IMR-90 (cell line): ENCODE measurements at regions not wholly inside any gene's neighbourhood (a gene's known extent, or its start where the extent isn't known, plus 50 kb on each side); places are given as distances from the start of the nearest gene placed in this dataset.

ENCODE experiments used
- ATAC-seq: fragments of 200-7000 bp; cut with Tn5 transposase; 2 replicates; pipeline ENCODE4 v1.9.1; 2020; ENCODE audit warnings: low read depth, mild to moderate bottlenecking, moderate library complexity
- BruUV-seq: library from RNA; stranded (reverse); fragments of 400-500 nt; replicated peaks from 2 replicates; lab custom pipeline; 2021; lab: Mats Ljungman, UMichigan
- CTCF ChIA-PET: fragments of 300-600 bp; formaldehyde crosslinking; extraction: SDS; loops from one replicate; lab custom pipeline; 2021; ENCODE audit warnings: antibody characterized with exemption; lab: Yijun Ruan, JAX
- POLR2A ChIA-PET: fragments of 300-600 bp; sonication (Branson Sonifier 250); formaldehyde crosslinking; loops from one replicate; lab custom pipeline; 2022; ENCODE audit warnings: antibody characterized with exemption; ENCODE audit not compliant: unreplicated experiment; lab: Charles Lee
- DNase-seq: peaks from one replicate; pipeline ENCODE4 v3.0.0; 2013
- H2AFZ ChIP-seq: replicated peaks from 2 replicates; pipeline ENCODE3; 2013; ENCODE audit warnings: low read length, mild to moderate bottlenecking; ENCODE audit not compliant: poor library complexity
- H2AK5ac ChIP-seq: 2 replicates; pipeline ENCODE4 v1.6.1; 2013; ENCODE audit warnings: low read depth, low read length, inconsistent platforms
- H2AK9ac ChIP-seq: replicated peaks from 2 replicates; pipeline ENCODE3; 2013; ENCODE audit warnings: mild to moderate bottlenecking, low read depth, low read length, moderate library complexity; ENCODE audit not compliant: poor library complexity
- H2BK120ac ChIP-seq: 2 replicates; pipeline ENCODE4 v1.6.1; 2013; ENCODE audit warnings: low read depth, low read length, inconsistent platforms
- H2BK15ac ChIP-seq: 3 replicates; pipeline ENCODE4 v1.6.1; 2013; ENCODE audit warnings: low read depth, low read length, inconsistent platforms
- H2BK20ac ChIP-seq: 2 replicates; pipeline ENCODE4 v1.6.1; 2013; ENCODE audit warnings: low read depth, mild to moderate bottlenecking, inconsistent platforms, low read length, moderate library complexity
- H2BK5ac ChIP-seq: 2 replicates; pipeline ENCODE4 v1.6.1; 2013; ENCODE audit warnings: mild to moderate bottlenecking, low read depth, low read length, inconsistent platforms; ENCODE audit not compliant: poor library complexity, severe bottlenecking
- H3K14ac ChIP-seq: replicated peaks from 2 replicates; pipeline ENCODE4 v1.6.1; 2013; ENCODE audit warnings: low read depth, low read length, inconsistent platforms
- H3K18ac ChIP-seq: 2 replicates; pipeline ENCODE4 v1.6.1; 2013; ENCODE audit warnings: low read depth, low read length, control low read depth
- H3K23ac ChIP-seq: 2 replicates; pipeline ENCODE4 v1.6.1; 2013; ENCODE audit warnings: low read depth, low read length, inconsistent platforms
- H3K27ac ChIP-seq: 2 replicates; pipeline ENCODE4 v1.5.1; 2013; ENCODE audit warnings: mild to moderate bottlenecking, control low read depth, low read length; ENCODE audit not compliant: insufficient read depth
- H3K27me3 ChIP-seq: 2 replicates; pipeline ENCODE4 v1.6.1; 2013; ENCODE audit warnings: low read length; ENCODE audit not compliant: control insufficient read depth, insufficient read depth
- H3K36me3 ChIP-seq: 2 replicates; pipeline ENCODE4 v1.6.1; 2013; ENCODE audit warnings: low read length, mixed read lengths; ENCODE audit not compliant: control insufficient read depth, insufficient read depth
- H3K4ac ChIP-seq: 2 replicates; pipeline ENCODE4 v1.6.1; 2013; ENCODE audit warnings: low read depth, low read length, inconsistent platforms
- H3K4me1 ChIP-seq: 2 replicates; pipeline ENCODE4 v1.6.1; 2013; ENCODE audit warnings: low read length, mixed read lengths; ENCODE audit not compliant: control insufficient read depth, insufficient read depth
- H3K4me2 ChIP-seq: 2 replicates; pipeline ENCODE4 v1.6.1; 2013; ENCODE audit warnings: low read depth, mild to moderate bottlenecking, control low read depth, low read length, moderate library complexity
- H3K4me3 ChIP-seq: 2 replicates; pipeline ENCODE4 v1.5.1; 2013; ENCODE audit warnings: low read depth, mild to moderate bottlenecking, control low read depth, low read length, moderate library complexity; ENCODE audit not compliant: insufficient read depth
- H3K56ac ChIP-seq: 2 replicates; pipeline ENCODE4 v1.6.1; 2013; ENCODE audit warnings: low read length, inconsistent platforms; ENCODE audit not compliant: insufficient read depth; ENCODE audit errors: extremely low read depth
- H3K79me1 ChIP-seq, 2 experiments: 2 replicates each; pipeline ENCODE4 v1.6.1; 2013; ENCODE audit warnings: low read length in 2 of 2, inconsistent platforms in 1 of 2, low read depth in 1 of 2
- H3K9ac ChIP-seq: 2 replicates; pipeline ENCODE4 v1.6.1; 2013; ENCODE audit warnings: low read depth, low read length, control low read depth
- H3K9me1 ChIP-seq: 2 replicates; pipeline ENCODE4 v1.6.1; 2013; ENCODE audit warnings: low read length, inconsistent platforms; ENCODE audit not compliant: insufficient read depth
- H3K9me3 ChIP-seq: 2 replicates; pipeline ENCODE4 v1.6.1; 2013; ENCODE audit warnings: low read length; ENCODE audit not compliant: control insufficient read depth, insufficient read depth
- H4K20me1 ChIP-seq: 2 replicates; pipeline ENCODE4 v1.6.1; 2013; ENCODE audit warnings: low read length, inconsistent platforms; ENCODE audit not compliant: insufficient read depth
- H4K5ac ChIP-seq: 2 replicates; pipeline ENCODE4 v1.6.1; 2013; ENCODE audit warnings: mild to moderate bottlenecking, low read depth, low read length, control low read depth
- H4K8ac ChIP-seq, 2 experiments: 2 replicates each; pipeline ENCODE4 v1.6.1; 2013; ENCODE audit warnings: low read depth in 2 of 2, low read length in 2 of 2, control low read depth in 1 of 2, inconsistent platforms in 1 of 2
- H4K91ac ChIP-seq: 2 replicates; pipeline ENCODE4 v1.6.1; 2013; ENCODE audit warnings: low read depth, low read length, inconsistent platforms; ENCODE audit not compliant: insufficient read depth
- BHLHE40 ChIP-seq: fragments of 150-350 bp; IDR thresholded peaks from 2 replicates; pipeline ENCODE4 v1.6.1; 2016; ENCODE audit warnings: mild to moderate bottlenecking, low read depth, low read length
- CEBPB ChIP-seq: IDR thresholded peaks from 2 replicates; pipeline ENCODE4 v1.6.1; 2012; ENCODE audit warnings: low read depth, low read length, improper control_type of control experiment
- CHD1 ChIP-seq: IDR thresholded peaks from 2 replicates; pipeline ENCODE4 v1.6.1; 2012; ENCODE audit warnings: low read depth, low read length, improper control_type of control experiment
- FOS ChIP-seq: fragments of 150-350 bp; IDR thresholded peaks from 2 replicates; pipeline ENCODE4 v1.6.1; 2016; ENCODE audit warnings: low read depth, low read length
- MAFK ChIP-seq: IDR thresholded peaks from 2 replicates; pipeline ENCODE4 v1.6.1; 2012; ENCODE audit warnings: low read depth, low read length, improper control_type of control experiment
- MAZ ChIP-seq: IDR thresholded peaks from 2 replicates; pipeline ENCODE4 v1.6.1; 2012; ENCODE audit warnings: low read depth, mild to moderate bottlenecking, low read length, improper control_type of control experiment, moderate library complexity, borderline replicate concordance
- MXI1 ChIP-seq: IDR thresholded peaks from 2 replicates; pipeline ENCODE4 v1.6.1; 2012; ENCODE audit warnings: low read depth, mild to moderate bottlenecking, low read length, moderate library complexity, borderline replicate concordance
- NFE2L2 ChIP-seq: fragments of 150-350 bp; IDR thresholded peaks from 2 replicates; pipeline ENCODE4 v1.6.1; 2016; ENCODE audit warnings: low read depth, mild to moderate bottlenecking, low read length
- POLR2A ChIP-seq: IDR thresholded peaks from 2 replicates; pipeline ENCODE4 v1.6.1; 2012; ENCODE audit warnings: mild to moderate bottlenecking, low read depth, low read length
- RAD21 ChIP-seq: IDR thresholded peaks from 2 replicates; pipeline ENCODE4 v1.6.1; 2012; ENCODE audit warnings: low read length, improper control_type of control experiment
- RCOR1 ChIP-seq: IDR thresholded peaks from 2 replicates; pipeline ENCODE4 v1.6.1; 2012; ENCODE audit warnings: mild to moderate bottlenecking, low read length, improper control_type of control experiment; ENCODE audit not compliant: insufficient replicate concordance
- RFX5 ChIP-seq: IDR thresholded peaks from 2 replicates; pipeline ENCODE4 v1.8.0; 2012; ENCODE audit warnings: low read depth, mild to moderate bottlenecking, low read length, moderate library complexity
- SMC3 ChIP-seq: fragments of 150-350 bp; IDR thresholded peaks from 2 replicates; pipeline ENCODE4 v1.6.1; 2016; ENCODE audit warnings: low read depth, mild to moderate bottlenecking, antibody characterized with exemption, low read length, moderate library complexity
- WGBS, 2 experiments: methylation state at CpG; one replicate each; pipeline versions ENCODE4 v1.1.5 to v1.1.7; 2013; ENCODE audit warnings: missing lambda C conversion rate in 2 of 2; ENCODE audit not compliant: insufficient read length in 1 of 2; ENCODE audit errors: extremely low coverage in 2 of 2; 5-methylcytosine and 5-hydroxymethylcytosine counted together
- dilution Hi-C: fragments of 300-500 bp; cut with HindIII; formaldehyde crosslinking; loops from one replicate; pipeline ENCODE4 v1.14.3; 2018; ENCODE audit warnings: low sequenced_read_pairs; ENCODE audit not compliant: unreplicated experiment
- in situ Hi-C: fragments of 300-500 bp; cut with MboI; formaldehyde crosslinking; loops from 3 replicates; pipeline ENCODE4 v1.14.3; 2019; ENCODE audit warnings: low sequenced_read_pairs, inconsistent platforms, mixed read lengths
- intact Hi-C: fragments of 100-400 bp; cut with micrococcal nuclease; formaldehyde crosslinking; loops from 2 replicates; pipeline ENCODE4 v1.10.0; 2022
- TF ChIP-seq, protein P1 (sequence below): conservative IDR thresholded peaks from 2 replicates; pipeline ENCODE4 v1.5.1; 2012; ENCODE audit warnings: mild to moderate bottlenecking, low read depth, low read length, improper control_type of control experiment
- TF ChIP-seq, protein P2 (sequence below): fragments of 150-350 bp; IDR thresholded peaks from 2 replicates; pipeline ENCODE4 v1.6.1; 2017; ENCODE audit warnings: mild to moderate bottlenecking, antibody characterized with exemption, low read length, low read depth
- TF ChIP-seq, protein P3 (sequence below): fragments of 150-350 bp; IDR thresholded peaks from 2 replicates; pipeline ENCODE4 v1.6.1; 2016; ENCODE audit warnings: low read depth, mild to moderate bottlenecking, low read length, moderate library complexity, borderline replicate concordance

DNA sequence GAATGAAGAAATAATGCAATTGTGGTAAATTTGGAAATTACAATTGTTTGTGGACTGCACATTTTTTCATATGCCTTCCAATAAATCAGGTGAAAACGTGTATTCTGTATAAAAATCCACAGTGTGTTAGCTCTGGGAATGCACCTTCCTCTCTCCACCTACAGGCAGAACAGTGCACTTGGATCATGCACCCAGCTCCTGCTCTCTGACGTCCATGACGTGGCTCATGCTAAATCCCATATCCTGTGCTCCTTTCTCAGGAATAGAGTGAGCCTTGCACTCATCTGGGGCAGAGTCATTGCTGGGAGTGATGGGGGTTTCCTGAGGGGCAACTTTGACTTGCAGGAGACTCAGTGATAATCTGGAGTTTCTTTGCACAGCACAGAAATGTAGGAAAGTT is 1282.1 kb downstream of the TMEM121 start:
- H3K56ac ChIP-seq = no peak overlapping the region
- in situ Hi-C loops = no loop called here
- no peak overlapping the region for H4K5ac ChIP-seq
- H3K36me3 ChIP-seq = no peaks in the 10 kb centered on the region
- no peaks in the 10 kb centered on the region for H4K20me1 ChIP-seq
- no peak overlapping the region for H3K18ac ChIP-seq
- H3K27ac ChIP-seq = no peak overlapping the region
- BruUV-seq = no TSS peak
- H3K4me1 ChIP-seq = no peaks in the 10 kb centered on the region
- no CpG with 5 or more reads among the region's 3 CpGs for WGBS, 2 experiments
- no peak overlapping the region for H2BK20ac ChIP-seq
- no peak overlapping the region for H3K23ac ChIP-seq
- no peak overlapping the region for H3K14ac ChIP-seq
- no peak overlapping the region for H2AFZ ChIP-seq
- H3K4me2 ChIP-seq = no peak overlapping the region
- DNase-seq = no peak
- no peak overlapping the region for H3K4ac ChIP-seq
- no peaks in the 10 kb centered on the region for H3K79me1 ChIP-seq
- H2AK9ac ChIP-seq = no peak overlapping the region
- H2BK15ac ChIP-seq = no peak overlapping the region
- no peak overlapping the region for H2AK5ac ChIP-seq
- H4K8ac ChIP-seq = no peak overlapping the region
- ATAC-seq = no peak
- H2BK120ac ChIP-seq = no peak overlapping the region
- intact Hi-C loops = no loop called here
- no peaks in the 10 kb centered on the region for H3K27me3 ChIP-seq
- dilution Hi-C loops = no loop called here
- H3K9ac ChIP-seq = no peak overlapping the region
- H2BK5ac ChIP-seq = no peak overlapping the region
- no peak overlapping the region for H4K91ac ChIP-seq
- peaks cover 22% of the 10 kb centered on the region for H3K9me3 ChIP-seq
- H3K9me1 ChIP-seq = no peaks in the 10 kb centered on the region
- no peak overlapping the region for H3K4me3 ChIP-seq
- ChIA-PET CTCF (no interaction called here), POLR2A (no interaction called here)
- TF ChIP-seq CEBPB = no peak
- no peak for TF ChIP-seq NFE2L2
- TF ChIP-seq, protein P1, sequence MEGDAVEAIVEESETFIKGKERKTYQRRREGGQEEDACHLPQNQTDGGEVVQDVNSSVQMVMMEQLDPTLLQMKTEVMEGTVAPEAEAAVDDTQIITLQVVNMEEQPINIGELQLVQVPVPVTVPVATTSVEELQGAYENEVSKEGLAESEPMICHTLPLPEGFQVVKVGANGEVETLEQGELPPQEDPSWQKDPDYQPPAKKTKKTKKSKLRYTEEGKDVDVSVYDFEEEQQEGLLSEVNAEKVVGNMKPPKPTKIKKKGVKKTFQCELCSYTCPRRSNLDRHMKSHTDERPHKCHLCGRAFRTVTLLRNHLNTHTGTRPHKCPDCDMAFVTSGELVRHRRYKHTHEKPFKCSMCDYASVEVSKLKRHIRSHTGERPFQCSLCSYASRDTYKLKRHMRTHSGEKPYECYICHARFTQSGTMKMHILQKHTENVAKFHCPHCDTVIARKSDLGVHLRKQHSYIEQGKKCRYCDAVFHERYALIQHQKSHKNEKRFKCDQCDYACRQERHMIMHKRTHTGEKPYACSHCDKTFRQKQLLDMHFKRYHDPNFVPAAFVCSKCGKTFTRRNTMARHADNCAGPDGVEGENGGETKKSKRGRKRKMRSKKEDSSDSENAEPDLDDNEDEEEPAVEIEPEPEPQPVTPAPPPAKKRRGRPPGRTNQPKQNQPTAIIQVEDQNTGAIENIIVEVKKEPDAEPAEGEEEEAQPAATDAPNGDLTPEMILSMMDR = no peak
- TF ChIP-seq RFX5 = no peak
- TF ChIP-seq CHD1 = no peak
- no peak for TF ChIP-seq MAFK
- TF ChIP-seq POLR2A = no peak
- TF ChIP-seq RAD21 = no peak
- TF ChIP-seq BHLHE40 = no peak
- TF ChIP-seq, protein P2, sequence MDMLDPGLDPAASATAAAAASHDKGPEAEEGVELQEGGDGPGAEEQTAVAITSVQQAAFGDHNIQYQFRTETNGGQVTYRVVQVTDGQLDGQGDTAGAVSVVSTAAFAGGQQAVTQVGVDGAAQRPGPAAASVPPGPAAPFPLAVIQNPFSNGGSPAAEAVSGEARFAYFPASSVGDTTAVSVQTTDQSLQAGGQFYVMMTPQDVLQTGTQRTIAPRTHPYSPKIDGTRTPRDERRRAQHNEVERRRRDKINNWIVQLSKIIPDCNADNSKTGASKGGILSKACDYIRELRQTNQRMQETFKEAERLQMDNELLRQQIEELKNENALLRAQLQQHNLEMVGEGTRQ = no peak
- no peak for TF ChIP-seq MXI1
- TF ChIP-seq RCOR1 = no peak
- TF ChIP-seq MAZ = no peak
- TF ChIP-seq, protein P3, sequence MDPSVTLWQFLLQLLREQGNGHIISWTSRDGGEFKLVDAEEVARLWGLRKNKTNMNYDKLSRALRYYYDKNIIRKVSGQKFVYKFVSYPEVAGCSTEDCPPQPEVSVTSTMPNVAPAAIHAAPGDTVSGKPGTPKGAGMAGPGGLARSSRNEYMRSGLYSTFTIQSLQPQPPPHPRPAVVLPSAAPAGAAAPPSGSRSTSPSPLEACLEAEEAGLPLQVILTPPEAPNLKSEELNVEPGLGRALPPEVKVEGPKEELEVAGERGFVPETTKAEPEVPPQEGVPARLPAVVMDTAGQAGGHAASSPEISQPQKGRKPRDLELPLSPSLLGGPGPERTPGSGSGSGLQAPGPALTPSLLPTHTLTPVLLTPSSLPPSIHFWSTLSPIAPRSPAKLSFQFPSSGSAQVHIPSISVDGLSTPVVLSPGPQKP = no peak
- no peak for TF ChIP-seq FOS
- TF ChIP-seq SMC3 = no peak
